Suprapubic skin (tissue), 4 donors: ENCODE measurements at regions not wholly inside any gene's neighbourhood (a gene's known extent, or its start where the extent isn't known, plus 50 kb on each side); places are given as distances from the start of the nearest gene placed in this dataset.

Experiments
- DNase-seq, 2 donors: peaks; one replicate each; pipeline ENCODE4 v3.0.0-alpha.2; 2019; ENCODE audit warnings: low spot score in 2 of 2
- H3K27ac ChIP-seq: fragments of 200-600 bp; sonication (generic); one replicate; pipeline ENCODE4 v1.5.1; 2019
- H3K27me3 ChIP-seq: fragments of 200-600 bp; sonication (generic); one replicate; pipeline ENCODE4 v1.5.1; 2019
- H3K36me3 ChIP-seq: fragments of 200-600 bp; sonication (generic); one replicate; pipeline ENCODE4 v1.5.1; 2019
- H3K4me1 ChIP-seq: fragments of 200-600 bp; sonication (generic); one replicate; pipeline ENCODE4 v1.5.1; 2019
- H3K4me3 ChIP-seq: fragments of 200-600 bp; sonication (generic); one replicate; pipeline ENCODE4 v1.5.1; 2019; ENCODE audit warnings: mild to moderate bottlenecking
- H3K9me3 ChIP-seq: fragments of 200-600 bp; sonication (generic); one replicate; pipeline ENCODE4 v1.5.1; 2019
- EP300 ChIP-seq: sonication (generic); formaldehyde crosslinking; IDR thresholded peaks from one replicate; pipeline ENCODE4 v1.6.1; 2017; ENCODE audit warnings: antibody characterized with exemption
- POLR2A ChIP-seq, 2 donors: fragments of 450-650 bp; IDR thresholded peaks; one replicate each; pipeline ENCODE4 v1.6.1; 2017; ENCODE audit warnings: antibody characterized with exemption in 2 of 2, mild to moderate bottlenecking in 2 of 2, moderate library complexity in 2 of 2
- TF ChIP-seq, protein P1 (sequence below), 2 donors: fragments of 200-600 bp in 1 of 2; fragments of 450-650 bp in 1 of 2; sonication (generic) in 1 of 2; IDR thresholded peaks; one replicate each; pipeline ENCODE4 v1.5.1; 2016 to 2019; ENCODE audit warnings: antibody characterized with exemption in 2 of 2, mild to moderate bottlenecking in 1 of 2, moderate library complexity in 1 of 2

DNA sequence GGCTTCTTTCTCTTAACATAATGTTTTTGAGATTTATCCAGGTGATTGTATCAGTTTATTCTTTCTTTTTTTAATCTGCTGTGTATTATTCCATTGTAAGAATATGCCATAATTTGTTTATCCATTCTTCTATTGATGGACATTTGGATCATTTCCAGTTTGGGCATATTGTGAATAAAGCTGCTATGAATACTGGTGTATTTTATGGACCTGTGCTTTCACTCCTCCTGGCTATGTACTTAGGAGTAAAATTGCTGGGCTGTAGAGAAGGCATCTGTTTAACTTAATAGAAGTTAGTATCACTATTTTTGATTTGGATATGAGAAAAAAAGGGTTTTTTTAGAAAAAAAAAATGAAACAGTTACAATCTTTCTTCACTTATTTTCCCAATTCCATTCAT lies 50.0 kb upstream of the FAM9C start:
- Histone ChIP-seq H3K4me1 (peaks cover 19% of the 10 kb centered on the region), H3K9me3 (no peaks in the 10 kb centered on the region), H3K4me3 (no peak overlapping the region), H3K27ac (no peak overlapping the region), H3K36me3 (no peaks in the 10 kb centered on the region), H3K27me3 (no peaks in the 10 kb centered on the region)
- TF ChIP-seq, protein P1, sequence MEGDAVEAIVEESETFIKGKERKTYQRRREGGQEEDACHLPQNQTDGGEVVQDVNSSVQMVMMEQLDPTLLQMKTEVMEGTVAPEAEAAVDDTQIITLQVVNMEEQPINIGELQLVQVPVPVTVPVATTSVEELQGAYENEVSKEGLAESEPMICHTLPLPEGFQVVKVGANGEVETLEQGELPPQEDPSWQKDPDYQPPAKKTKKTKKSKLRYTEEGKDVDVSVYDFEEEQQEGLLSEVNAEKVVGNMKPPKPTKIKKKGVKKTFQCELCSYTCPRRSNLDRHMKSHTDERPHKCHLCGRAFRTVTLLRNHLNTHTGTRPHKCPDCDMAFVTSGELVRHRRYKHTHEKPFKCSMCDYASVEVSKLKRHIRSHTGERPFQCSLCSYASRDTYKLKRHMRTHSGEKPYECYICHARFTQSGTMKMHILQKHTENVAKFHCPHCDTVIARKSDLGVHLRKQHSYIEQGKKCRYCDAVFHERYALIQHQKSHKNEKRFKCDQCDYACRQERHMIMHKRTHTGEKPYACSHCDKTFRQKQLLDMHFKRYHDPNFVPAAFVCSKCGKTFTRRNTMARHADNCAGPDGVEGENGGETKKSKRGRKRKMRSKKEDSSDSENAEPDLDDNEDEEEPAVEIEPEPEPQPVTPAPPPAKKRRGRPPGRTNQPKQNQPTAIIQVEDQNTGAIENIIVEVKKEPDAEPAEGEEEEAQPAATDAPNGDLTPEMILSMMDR (IDR thresholded peaks at IDR 0.05): no peak
- TF ChIP-seq POLR2A (IDR thresholded peaks at IDR 0.05) (no peak), EP300 (no peak)
- no peak for DNase-seq
